C4-2B (cell line): ENCODE measurements at regions not wholly inside any gene's neighbourhood (a gene's known extent, or its start where the extent isn't known, plus 50 kb on each side); places are given as distances from the start of the nearest gene placed in this dataset.

Experiments used
- H3K27ac ChIP-seq: fragments of 450-650 bp; 2 replicates; pipeline ENCODE4 v1.5.1; 2017
- CTCF ChIP-seq: fragments of 450-650 bp; conservative IDR thresholded peaks from 2 replicates; pipeline ENCODE4 v1.5.1; 2017; ENCODE audit warnings: mild to moderate bottlenecking
- ZFX ChIP-seq: fragments of 450-650 bp; IDR thresholded peaks from 2 replicates; pipeline ENCODE4 v1.6.1; 2017

DNA sequence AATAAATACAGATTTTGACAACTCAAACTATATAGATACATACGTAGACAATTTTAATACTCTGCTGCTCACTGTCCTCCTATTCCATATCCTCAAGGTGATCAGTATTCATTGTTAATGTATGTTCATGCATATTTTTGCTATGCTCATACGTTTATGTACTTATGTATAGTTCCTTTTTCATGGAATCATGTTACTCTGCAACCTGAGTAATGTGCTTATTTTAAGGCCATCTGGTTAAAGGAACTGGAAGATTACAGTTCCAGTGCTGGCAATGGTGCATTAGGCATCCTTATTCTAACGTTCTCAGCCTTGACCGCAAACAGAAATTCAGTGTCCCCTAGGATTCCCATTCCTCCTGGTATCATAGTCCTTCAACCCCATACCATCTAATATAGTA, 385.0 kb upstream of the TNP1 start:
- H3K27ac ChIP-seq: no peak overlapping the region

GRCh38 chr2:217242947-217243346, 383.1 kb upstream of the TNP1 start:
- TF ChIP-seq CTCF (no peak), ZFX (no peak)
- H3K27ac ChIP-seq: no peak overlapping the region

More for the DNA sequence above, 385.0 kb upstream of the TNP1 start:
- TF ChIP-seq ZFX: no peak
- no peak for TF ChIP-seq CTCF

DNA sequence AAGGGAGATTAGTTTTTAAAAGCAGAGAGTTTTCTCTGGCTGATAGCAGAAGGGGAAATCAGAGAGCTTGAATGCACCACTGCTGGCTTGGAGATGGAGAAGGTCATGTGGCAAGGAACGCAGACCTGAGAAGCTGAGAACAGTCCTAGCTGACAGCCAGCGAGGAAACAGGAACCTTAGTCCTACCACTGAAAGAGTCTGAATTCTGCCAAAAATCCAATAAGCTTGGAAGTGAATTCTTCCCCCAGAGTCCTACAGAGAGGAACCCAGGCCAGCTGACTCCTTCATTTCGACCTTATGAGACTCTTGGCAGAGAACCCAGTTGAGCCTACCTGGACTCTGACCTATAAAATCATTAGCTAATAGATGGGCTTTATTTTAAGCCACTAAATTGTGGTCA, 371.9 kb upstream of the TNP1 start:
- no peak for TF ChIP-seq ZFX
- no peak for TF ChIP-seq CTCF
- H3K27ac ChIP-seq: no peak overlapping the region

GRCh38 chr2:217231212-217231611, 371.3 kb upstream of the TNP1 start:
- H3K27ac ChIP-seq: no peak overlapping the region

GRCh38 chr2:217228732-217229131, 368.9 kb upstream of the TNP1 start:
- no peak for TF ChIP-seq ZFX
- no peak overlapping the region for H3K27ac ChIP-seq

More at GRCh38 chr2:217231212-217231611, 371.3 kb upstream of the TNP1 start:
- TF ChIP-seq ZFX: no peak
- no peak for TF ChIP-seq CTCF

- TF ChIP-seq CTCF (no peak), ZFX (no peak)
- no peak overlapping the region for H3K27ac ChIP-seq
Measured at GRCh38 chr2:217227794-217228193, 367.9 kb upstream of the TNP1 start.

- TF ChIP-seq ZFX (no peak), CTCF (no peak)
- H3K27ac ChIP-seq: no peak overlapping the region
Measured at GRCh38 chr2:217225596-217225995, 365.7 kb upstream of the TNP1 start.

- no peak overlapping the region for H3K27ac ChIP-seq
- TF ChIP-seq ZFX (no peak), CTCF (no peak)
Measured at GRCh38 chr2:217223222-217223930, 363.5 kb upstream of the TNP1 start.
